Right atrium auricular region (tissue), 2 donors: ENCODE measurements at regions not wholly inside any gene's neighbourhood (a gene's known extent, or its start where the extent isn't known, plus 50 kb on each side); places are given as distances from the start of the nearest gene placed in this dataset.

Source experiments
- DNase-seq: peaks from one replicate; pipeline ENCODE4 v3.0.0-alpha.2; 2019; ENCODE audit warnings: low spot score
- H3K27ac ChIP-seq, 2 donors: fragments of 200-600 bp; sonication (generic); 1 replicate in 1 of 2; 2 replicates in 1 of 2; pipeline ENCODE4 v1.5.1; 2016 to 2019
- H3K27me3 ChIP-seq, 2 donors: fragments of 200-600 bp; sonication (generic); one replicate each; pipeline versions ENCODE4 v1.5.1 to v1.6.0; 2017 to 2019
- H3K36me3 ChIP-seq: fragments of 200-600 bp; sonication (generic); one replicate; pipeline ENCODE4 v1.5.1; 2016
- H3K4me1 ChIP-seq, 2 donors: fragments of 200-600 bp; sonication (generic); one replicate each; pipeline versions ENCODE4 v1.5.1 to v1.6.0; 2017 to 2019
- H3K4me3 ChIP-seq, 2 donors: fragments of 200-600 bp; sonication (generic); 1 replicate in 1 of 2; 2 replicates in 1 of 2; pipeline ENCODE4 v1.5.1; 2017 to 2019; ENCODE audit warnings: mild to moderate bottlenecking in 1 of 2, moderate library complexity in 1 of 2
- H3K9me3 ChIP-seq, 2 donors: fragments of 200-600 bp; sonication (generic); one replicate each; pipeline ENCODE4 v1.5.1; 2019
- CTCF ChIP-seq, 2 donors: fragments of 200-600 bp; sonication (generic); IDR thresholded peaks; one replicate each; pipeline ENCODE4 v1.5.1; 2019; ENCODE audit warnings: antibody characterized with exemption in 2 of 2

- Histone ChIP-seq H3K4me3 (no peak overlapping the region), H3K4me1 (peaks cover 0 to 5% of the 10 kb centered on the region in 2 donors), H3K36me3 (no peaks in the 10 kb centered on the region), H3K27me3 (no peaks in the 10 kb centered on the region), H3K27ac (no peak overlapping the region), H3K9me3 (no peaks in the 10 kb centered on the region)
- no peak for TF ChIP-seq CTCF (IDR thresholded peaks at IDR 0.05)
- DNase-seq: no peak
Observed at GRCh38 chrX:68923147-68923546, 94.3 kb downstream of the EFNB1 start.

- H3K27ac ChIP-seq: no peak overlapping the region
- H3K4me3 ChIP-seq: no peak overlapping the region
- H3K27me3 ChIP-seq: no peaks in the 10 kb centered on the region
- TF ChIP-seq CTCF (IDR thresholded peaks at IDR 0.05): no peak
- peaks cover 0 to 5% of the 10 kb centered on the region in 2 donors for H3K4me1 ChIP-seq
- H3K9me3 ChIP-seq: no peaks in the 10 kb centered on the region
- H3K36me3 ChIP-seq: no peaks in the 10 kb centered on the region
- no peak for DNase-seq
Observed at GRCh38 chrX:68922013-68922412, 93.2 kb downstream of the EFNB1 start.

- H3K27ac ChIP-seq: no peak overlapping the region
- H3K4me3 ChIP-seq: no peak overlapping the region
- H3K4me1 ChIP-seq: peaks cover 0 to 5% of the 10 kb centered on the region in 2 donors
- no peaks in the 10 kb centered on the region for H3K27me3 ChIP-seq
- DNase-seq: no peak
- no peak for TF ChIP-seq CTCF (IDR thresholded peaks at IDR 0.05)
- no peaks in the 10 kb centered on the region for H3K36me3 ChIP-seq
- no peaks in the 10 kb centered on the region for H3K9me3 ChIP-seq
Observed at GRCh38 chrX:68920561-68920960, 91.7 kb downstream of the EFNB1 start.

- peaks cover 0 to 5% of the 10 kb centered on the region in 2 donors for H3K4me1 ChIP-seq
- H3K36me3 ChIP-seq: no peaks in the 10 kb centered on the region
- no peaks in the 10 kb centered on the region for H3K9me3 ChIP-seq
- H3K27ac ChIP-seq: no peak overlapping the region
- no peak for TF ChIP-seq CTCF (IDR thresholded peaks at IDR 0.05)
- no peak overlapping the region for H3K4me3 ChIP-seq
- DNase-seq: no peak
- H3K27me3 ChIP-seq: no peaks in the 10 kb centered on the region
Observed at GRCh38 chrX:68919707-68920106, 90.9 kb downstream of the EFNB1 start.

- no peaks in the 10 kb centered on the region for H3K9me3 ChIP-seq
- no peaks in the 10 kb centered on the region for H3K36me3 ChIP-seq
- TF ChIP-seq CTCF (IDR thresholded peaks at IDR 0.05): peak in 1 of 2 donors; percentile 40
- DNase-seq: no peak
- peaks cover 0 to 5% of the 10 kb centered on the region in 2 donors for H3K4me1 ChIP-seq
- no peaks in the 10 kb centered on the region for H3K27me3 ChIP-seq
- no peak overlapping the region for H3K4me3 ChIP-seq
- no peak overlapping the region for H3K27ac ChIP-seq
Observed at GRCh38 chrX:68918202-68918601, 89.4 kb downstream of the EFNB1 start.

GRCh38 chrX:68917799-68918198, 89.0 kb downstream of the EFNB1 start:
- Histone ChIP-seq H3K27ac (no peak overlapping the region), H3K27me3 (no peaks in the 10 kb centered on the region), H3K9me3 (no peaks in the 10 kb centered on the region), H3K4me3 (no peak overlapping the region), H3K4me1 (peaks cover 0 to 5% of the 10 kb centered on the region in 2 donors), H3K36me3 (no peaks in the 10 kb centered on the region)
- no peak for DNase-seq
- TF ChIP-seq CTCF (IDR thresholded peaks at IDR 0.05): no peak
